Left colon (tissue), 2 donors: ENCODE measurements at regions not wholly inside any gene's neighbourhood (a gene's known extent, or its start where the extent isn't known, plus 50 kb on each side); places are given as distances from the start of the nearest gene placed in this dataset.

ENCODE experiments used
- ATAC-seq: fragments of 200-7000 bp; cut with Tn5 transposase; one replicate; pipeline ENCODE4 v1.9.1; 2020; ENCODE audit warnings: mild to moderate bottlenecking, moderate library complexity
- DNase-seq, 2 donors: peaks; one replicate each; pipeline ENCODE4 v3.0.0-alpha.2; 2020
- intact Hi-C, 2 donors: fragments of 100-400 bp; cut with DNase I in 1 of 2; cut with micrococcal nuclease in 1 of 2; formaldehyde crosslinking; loops; one replicate each; pipeline versions ENCODE4 v1.11.2 to v1.14.0; 2022; cut with DNase I, micrococcal nuclease
- donor health status: DM: no; HTN: no; CAD: no.
- donor health status: DM: yes; HTN: yes; CAD: no.

DNA sequence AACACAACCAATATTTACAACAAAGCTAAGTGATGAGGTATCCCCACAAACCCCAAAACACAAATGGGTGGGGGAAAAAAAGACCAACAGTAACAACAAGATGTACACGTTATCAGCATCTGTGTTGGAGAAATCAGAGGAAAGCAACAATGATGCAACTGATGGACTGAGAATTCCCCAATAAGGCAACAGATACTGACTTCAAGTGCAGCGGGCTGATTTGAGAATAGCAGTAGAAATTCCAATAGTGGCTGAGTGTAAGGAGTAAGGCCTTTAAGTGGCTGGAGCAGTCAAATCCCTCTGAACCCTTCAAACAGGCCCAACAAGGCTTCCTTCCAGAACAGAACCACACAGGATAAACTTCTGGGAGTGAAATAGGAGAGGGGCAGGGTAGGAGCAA lies 97.6 kb downstream of the TM2D1 start:
- ATAC-seq = no peak
- intact Hi-C loops = no loop called here

DNA sequence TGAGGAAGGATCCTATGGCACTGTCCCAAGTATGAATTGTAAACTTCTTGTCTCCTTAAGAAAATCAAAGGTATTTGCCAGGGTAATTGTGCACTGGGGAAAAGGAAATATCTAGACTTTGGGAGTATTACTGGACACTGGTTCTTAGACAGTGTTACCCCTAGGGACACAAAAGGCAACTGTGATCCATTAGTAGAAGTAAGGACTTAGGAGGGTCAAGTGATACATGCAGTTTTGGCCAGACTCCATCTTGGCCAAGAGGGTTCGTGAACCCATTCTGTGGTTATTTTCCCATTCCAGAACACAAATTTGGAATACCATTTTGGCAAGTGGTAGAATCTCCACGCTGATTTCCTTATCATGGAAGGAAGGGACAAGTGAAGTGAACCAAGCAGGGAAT lies 98.1 kb downstream of the TM2D1 start:
- intact Hi-C loops = no loop called here
- DNase-seq (no peak), ATAC-seq (no peak)

More for the DNA sequence above, 97.6 kb downstream of the TM2D1 start:
- DNase-seq = no peak

DNA sequence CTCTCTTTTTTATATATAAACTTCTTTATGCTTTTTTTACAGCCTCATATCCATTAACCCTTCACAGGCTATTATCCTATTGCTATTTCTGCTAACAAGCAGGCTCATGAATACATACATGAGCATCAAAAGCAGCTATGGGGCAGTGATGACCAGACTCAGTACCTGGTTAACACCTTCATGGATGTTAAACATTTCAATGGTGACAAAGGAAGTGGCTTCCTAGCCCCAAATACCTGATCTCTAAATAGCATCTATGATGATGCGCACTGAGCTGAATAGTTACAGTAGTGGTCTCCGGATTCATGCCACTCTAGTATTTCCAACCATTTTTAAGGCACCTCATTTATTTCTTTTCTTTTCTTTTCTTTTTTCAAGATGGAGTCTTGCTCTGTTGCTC lies 101.1 kb downstream of the TM2D1 start:
- ATAC-seq (no peak), DNase-seq (no peak)
- intact Hi-C loops = no loop called here

DNA sequence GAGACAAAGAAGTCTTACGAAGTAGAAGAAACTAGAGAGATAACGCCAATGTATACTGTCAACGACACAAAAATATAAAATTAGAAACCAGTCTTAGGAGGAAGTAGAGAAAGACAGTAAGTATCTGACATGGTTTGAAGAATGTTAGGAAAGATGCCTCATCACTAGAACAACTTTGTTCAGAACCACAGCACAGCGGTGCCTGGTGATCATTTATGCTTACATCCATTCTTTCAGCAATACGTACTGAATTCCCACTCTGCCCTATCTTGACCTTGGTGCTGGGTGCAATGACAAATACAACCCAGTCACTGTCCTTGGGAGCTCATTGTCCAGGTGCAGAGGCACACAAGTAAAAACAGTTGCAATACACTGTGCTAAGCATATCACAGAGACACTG lies 104.4 kb downstream of the TM2D1 start:
- ATAC-seq = no peak
- intact Hi-C loops = no loop called here
- DNase-seq = no peak

DNA sequence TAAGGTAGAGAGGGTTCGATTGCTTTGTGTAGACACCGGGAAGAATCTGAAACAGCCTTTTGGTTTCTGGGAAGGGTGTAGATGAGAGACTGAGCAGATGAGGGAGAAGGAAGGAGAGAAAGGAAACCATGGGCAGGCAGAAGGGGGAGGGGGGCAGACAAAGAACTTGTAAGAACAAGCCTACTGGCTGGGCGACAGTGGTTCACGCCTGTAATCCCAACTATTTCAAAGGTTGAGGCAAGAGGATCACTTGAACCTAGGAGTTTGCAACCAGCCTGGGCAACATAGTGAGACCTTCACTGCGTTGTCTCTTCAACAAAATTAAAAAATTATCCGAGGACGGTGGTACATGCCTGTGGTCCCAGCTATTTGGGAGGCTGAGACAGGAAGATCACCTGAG lies 106.2 kb downstream of the TM2D1 start:
- ATAC-seq = no peak
- intact Hi-C loops = no loop called here

DNA sequence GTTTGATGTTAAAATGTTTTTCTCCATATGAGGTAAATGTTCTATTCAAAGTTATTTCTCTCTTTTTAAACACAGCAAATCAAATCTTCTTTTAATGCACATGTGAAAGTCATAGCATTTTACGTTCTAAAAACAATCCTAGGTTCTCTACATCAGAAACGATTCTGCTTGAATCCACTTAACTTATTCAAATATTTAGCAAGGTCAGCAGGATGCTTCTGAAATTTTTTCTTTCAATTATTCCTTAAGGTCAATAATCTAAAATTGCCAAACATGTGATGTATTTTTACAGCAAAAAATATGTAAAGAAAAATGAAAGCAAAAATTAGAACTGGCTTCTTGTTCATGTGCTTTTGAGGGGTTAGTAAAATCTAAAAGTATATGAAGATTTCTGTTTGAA lies 106.7 kb downstream of the TM2D1 start:
- DNase-seq (no peak), ATAC-seq (no peak)
- intact Hi-C loops = no loop called here

More for the DNA sequence above, 106.2 kb downstream of the TM2D1 start:
- no peak for DNase-seq

DNA sequence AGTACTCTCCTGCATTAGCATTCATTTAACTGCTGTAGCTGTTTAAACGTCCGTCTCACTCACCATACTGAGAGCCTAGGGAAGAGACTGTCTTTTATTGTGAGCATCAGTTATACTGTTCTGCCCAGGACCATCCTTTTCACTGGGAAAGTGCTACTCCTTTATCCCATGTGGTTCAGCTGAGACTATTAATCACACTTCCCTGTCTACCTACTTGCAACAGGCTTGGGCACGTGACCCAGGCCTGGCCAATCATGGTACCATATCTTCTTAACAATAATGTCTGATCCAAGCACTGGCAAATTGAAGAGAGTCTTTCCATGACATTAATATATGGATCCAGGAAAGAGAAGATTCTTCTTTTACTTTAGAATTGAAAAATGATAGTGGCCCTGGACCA lies 108.1 kb downstream of the TM2D1 start:
- DNase-seq = no peak
- intact Hi-C loops = no loop called here
- no peak for ATAC-seq

DNA sequence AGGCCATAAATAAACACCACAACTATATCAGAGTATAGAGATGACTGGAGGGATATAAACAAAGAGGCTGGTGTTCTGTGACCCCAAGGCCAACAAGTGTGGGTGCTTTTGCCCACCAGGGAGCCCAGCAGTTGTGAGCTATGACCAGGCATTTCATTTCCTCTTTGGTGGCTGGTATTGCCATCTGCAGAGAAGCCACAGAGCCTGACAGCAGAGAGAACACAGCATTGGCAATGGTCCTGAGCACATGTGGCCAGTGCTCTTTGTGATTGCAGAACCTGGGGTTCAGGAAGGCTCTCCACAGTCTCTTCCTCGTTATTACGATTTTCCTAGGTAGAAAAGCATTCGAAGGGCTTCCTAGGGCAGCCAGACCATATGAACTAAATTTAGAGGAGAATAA lies 112.3 kb downstream of the TM2D1 start:
- ATAC-seq = no peak
- intact Hi-C loops = no loop called here
- DNase-seq = no peak

DNA sequence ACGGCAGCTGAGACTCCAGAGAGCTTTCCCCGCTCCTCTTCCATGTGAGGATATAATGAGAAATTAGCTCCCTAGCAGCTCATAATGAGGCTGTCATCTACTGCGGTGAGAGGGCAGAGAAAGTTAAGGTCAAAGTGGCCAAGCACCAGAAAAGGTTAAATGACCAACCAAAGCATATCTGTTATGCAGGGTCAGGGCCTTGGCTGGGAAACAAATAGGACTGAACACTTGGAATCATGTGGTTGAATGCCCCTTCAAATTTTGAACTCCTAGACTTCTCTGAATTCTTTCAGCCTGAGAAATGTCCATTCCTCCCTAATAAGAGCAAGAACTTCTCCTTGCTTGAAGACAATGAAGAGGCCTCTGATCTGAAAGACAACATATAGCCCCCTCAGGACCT lies 115.9 kb downstream of the TM2D1 start:
- intact Hi-C loops = no loop called here
- no peak for DNase-seq
- no peak for ATAC-seq

DNA sequence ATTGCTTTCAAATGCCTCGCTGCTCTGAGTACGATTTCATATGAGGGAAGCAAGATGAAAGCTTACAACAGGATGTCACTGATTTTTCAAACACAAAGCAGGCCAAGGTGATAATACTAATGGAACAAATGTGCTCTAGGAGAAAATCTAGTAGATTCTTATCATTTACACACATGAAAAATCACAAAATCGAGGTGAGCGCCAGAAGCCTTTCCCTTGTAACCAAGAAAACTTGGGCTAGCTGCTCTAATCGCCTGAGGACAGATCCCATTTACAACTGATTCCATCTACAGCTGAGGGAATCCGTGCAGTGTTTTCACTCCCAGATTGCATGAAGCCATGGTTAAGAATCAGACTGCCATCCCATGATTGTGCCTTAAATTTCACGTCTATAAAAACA lies 117.5 kb downstream of the TM2D1 start:
- no peak for DNase-seq
- intact Hi-C loops = no loop called here
- ATAC-seq = no peak

DNA sequence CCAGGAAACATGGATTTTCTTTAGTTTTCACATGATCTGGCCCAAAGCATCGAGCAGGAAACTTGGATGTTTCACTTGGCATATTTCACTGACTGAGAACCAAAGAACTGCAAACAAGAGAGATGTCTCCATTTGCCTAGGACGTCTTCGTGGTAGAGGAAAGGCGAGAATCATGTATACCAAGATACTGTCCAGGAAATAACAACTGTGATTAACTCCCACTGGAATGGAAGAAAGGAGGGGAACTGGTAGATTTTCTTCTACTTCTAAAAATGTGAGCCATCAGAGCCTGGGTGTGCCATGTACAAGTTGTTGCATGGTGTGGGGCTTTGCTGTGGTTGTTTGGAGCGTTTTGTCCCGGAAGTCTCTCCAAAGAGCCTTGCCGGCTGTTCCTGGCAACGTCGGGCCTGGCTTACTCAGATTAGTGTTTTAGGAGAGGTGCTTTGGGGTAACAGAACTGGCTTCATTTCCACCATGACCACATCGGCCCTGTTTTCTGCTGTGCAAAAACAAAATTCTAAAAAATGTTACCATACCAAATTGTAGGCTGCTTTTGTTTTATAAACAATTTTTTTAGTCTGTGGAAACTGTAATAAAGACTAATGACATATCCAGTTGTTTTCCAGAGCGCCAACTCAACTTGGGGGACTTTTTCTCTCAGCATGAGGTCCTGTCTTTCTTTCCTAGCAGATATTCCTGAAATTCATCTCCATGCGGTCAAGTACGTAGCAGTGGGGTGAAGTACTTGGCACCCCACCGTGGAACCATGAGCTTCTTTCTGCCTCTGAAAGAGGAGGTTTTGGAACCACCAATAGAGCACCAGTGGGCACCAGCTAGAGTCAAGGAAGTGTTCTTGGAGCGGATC lies 118.3 kb downstream of the TM2D1 start:
- peak; percentile 18 to 55 for DNase-seq
- intact Hi-C loops = no loop called here

DNA sequence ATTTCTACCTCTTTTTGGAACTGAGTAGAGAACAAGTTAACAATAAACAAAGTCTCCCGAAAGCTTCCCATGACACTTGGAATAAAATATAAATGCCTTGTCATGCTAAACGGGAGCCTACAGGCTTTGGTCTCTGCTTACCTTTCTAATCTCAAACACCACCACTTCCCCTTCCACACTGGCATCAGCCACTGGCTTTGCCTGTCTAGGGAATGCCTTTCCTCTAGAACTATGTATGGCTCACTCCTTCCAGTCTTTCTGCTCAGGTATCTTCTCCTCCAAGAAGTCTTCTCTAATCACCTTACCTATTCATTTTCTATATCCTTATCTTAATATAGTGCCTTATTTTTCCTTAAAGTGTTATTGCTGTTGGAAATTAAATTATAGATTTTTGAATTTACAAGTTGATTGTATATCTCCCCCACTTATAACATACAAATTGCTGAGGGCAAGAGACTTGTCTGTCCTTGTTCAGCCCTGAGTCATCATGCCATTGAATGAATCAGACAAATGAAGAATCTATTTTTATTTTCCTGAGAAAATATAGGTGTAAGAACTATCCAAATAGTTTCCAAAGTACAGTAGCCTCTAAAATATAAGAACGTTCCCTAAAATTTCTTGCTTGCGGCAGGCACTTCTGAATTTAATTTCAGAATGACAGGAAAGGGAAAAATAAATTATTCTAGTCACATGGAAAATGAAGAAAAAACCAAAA lies 119.2 kb downstream of the TM2D1 start:
- DNase-seq (no peak), ATAC-seq (no peak)
- intact Hi-C loops = no loop called here

More for the DNA sequence above, 118.3 kb downstream of the TM2D1 start:
- no peak for ATAC-seq

DNA sequence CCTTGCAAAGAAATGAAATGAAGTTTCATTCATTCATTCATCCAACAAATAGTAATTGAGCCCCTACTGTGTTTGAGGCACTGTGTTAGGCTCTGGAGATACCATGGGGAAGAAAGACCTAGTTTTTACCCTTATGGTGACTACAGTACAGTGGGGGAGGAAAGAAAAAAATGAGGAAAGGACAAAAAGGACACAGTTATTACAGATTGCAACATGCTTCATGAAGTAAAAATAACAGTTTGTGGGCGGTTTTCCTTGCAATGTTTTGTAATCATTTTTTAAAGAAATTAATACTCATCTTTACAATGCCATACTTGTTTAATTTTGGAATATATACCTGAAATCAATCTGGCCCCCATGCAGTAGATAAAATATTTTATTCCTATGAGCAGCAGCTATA lies 120.3 kb downstream of the TM2D1 start:
- ATAC-seq (no peak), DNase-seq (no peak)
- intact Hi-C loops = no loop called here

DNA sequence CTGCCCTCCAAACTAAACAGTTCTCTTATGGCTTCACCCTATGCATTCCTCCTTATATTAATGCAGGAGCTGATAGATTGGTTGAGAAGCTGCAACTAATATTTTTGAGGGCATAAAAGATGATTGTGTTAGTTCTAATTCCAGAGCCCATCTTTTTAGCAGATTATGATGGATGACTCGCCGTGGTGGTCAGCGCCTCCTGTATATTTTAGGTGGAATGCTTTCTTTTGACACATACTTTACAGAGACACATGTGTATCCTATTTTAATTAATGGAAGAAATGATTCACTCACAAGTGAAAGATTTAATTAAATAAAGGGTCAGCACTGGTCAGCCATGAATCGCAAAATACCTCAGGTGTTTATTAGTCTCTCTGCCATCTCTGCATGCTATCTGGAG lies 120.7 kb downstream of the TM2D1 start:
- no peak for DNase-seq
- no peak for ATAC-seq
- intact Hi-C loops = no loop called here

DNA sequence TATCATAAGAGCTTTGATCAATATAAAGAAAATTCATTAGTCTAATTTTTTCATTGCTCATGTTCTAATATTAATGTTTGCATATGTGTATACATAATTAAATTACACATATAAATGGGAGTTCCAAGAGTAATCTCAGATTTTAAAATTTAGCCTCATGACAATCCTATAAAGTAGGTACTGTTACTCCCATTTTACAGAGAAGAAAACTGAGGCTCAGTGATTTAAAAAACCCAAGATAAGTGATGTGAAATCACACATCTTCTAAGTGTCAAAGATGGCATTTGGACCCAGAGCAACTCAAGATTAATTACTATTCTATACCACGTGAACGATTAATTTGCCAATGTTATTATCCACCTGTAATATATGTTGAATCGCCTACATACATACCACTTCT lies 122.3 kb downstream of the TM2D1 start:
- no peak for ATAC-seq

DNA sequence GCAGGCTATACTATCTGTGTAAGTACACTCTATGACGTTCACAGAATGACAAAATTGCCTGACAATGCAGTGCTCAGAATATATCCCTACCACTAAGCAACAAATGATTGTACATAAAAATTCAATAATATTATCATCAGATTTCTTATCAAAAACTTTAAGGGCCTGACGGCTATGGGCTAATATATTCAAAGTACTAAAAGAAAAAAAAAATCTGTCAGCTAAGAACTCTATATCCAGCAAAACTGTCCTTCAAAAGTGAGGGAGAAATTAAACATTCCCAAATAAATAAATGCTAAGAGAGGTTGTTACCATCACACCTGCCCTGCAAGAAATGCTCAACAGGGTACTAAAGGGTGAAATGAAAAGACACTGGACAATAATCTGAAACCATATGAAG lies 127.3 kb downstream of the TM2D1 start:
- intact Hi-C loops = no loop called here
- no peak for DNase-seq
- no peak for ATAC-seq

More for the DNA sequence above, 122.3 kb downstream of the TM2D1 start:
- intact Hi-C loops = no loop called here
- DNase-seq = no peak

DNA sequence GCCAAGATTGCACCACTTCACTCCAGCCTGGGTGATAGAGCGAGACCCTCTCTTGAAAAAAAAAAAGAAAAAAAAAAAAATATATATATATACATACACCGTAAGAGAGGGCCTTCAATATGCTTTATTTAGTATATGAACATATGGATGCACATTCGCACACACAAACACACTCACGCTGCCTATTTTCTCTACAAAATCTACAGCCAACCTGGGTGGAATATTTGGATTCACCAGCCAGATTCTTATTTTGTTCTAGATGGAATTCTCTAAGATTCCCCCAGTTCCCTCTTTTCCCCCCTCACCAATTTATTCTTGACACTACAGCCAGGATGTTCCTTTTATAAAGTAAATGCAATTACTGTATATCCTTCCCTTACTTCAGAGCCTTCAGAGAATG lies 131.6 kb downstream of the TM2D1 start:
- intact Hi-C loops = no loop called here
- DNase-seq = no peak
- ATAC-seq = no peak

DNA sequence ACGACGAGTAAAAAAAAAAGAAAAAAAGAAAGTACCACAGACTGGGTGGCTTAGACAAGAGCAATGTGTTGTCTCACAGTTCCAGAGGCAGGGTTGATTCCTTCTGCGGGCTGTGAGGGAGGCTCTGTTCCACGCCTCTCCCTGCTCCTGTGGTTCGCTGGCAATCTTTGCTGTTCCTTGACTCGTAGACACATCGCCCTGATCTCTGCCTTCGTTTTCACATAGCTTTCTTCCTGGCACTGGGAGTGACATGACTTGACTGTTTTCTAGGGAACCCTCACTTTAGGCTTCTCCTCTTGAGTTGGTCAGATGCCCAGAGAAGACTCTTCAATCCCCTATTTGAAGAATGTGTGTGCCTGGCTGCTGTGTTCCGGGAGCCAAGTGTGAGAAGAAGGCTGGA lies 133.6 kb downstream of the TM2D1 start:
- ATAC-seq = no peak
- intact Hi-C loops = no loop called here
- DNase-seq = no peak

DNA sequence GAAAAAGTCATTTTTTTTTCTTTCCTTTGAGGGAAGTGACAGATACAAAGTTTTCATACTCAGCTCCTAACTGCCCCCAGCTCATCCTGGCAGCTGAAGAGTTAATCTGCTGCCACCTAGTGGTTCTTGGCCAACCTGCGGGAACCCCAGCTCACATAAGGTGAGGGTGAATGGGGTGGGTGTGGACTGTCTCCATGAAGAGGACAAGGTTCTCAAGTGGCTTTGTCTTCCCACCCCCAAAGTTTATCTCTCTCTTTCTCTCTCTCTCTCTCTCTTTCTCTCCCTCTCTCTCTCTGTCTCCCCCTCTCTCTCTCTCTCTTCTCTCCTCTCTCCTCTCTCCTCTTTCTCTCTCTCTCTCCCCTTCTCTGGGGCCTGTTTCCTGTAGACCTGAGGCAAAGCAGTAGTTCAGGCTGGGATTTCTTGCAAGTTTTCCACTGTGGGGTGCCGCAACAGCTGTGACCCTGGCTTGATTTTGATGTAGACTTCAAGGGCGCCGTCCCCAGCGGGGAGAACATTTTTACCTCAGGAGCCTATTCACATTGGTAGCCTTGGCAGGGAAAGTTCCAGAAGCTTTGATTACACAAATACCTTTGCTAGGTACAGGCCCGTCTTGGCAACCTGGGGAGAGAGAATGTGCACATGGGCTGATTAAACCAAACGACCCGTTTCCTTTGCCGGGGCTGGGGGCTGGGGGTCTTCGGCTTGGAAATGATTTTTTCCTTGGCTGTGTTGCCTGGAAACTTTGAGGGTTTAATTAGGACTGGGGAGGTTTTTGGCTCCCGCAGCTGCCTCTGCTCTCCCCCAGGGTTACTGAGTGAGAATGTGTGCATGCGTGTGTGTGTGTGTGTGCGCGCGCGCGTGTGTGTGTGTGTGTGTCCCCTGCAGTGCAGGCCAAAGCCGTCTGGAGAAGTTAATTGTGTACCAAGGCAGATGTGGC lies 135.9 kb downstream of the TM2D1 start:
- intact Hi-C loops = no loop called here
- ATAC-seq = peak; percentile 89
- peak; percentile 39 to 74 for DNase-seq
